Nephron progenitor cell (in vitro differentiated cells): ENCODE measurements at regions not wholly inside any gene's neighbourhood (a gene's known extent, or its start where the extent isn't known, plus 50 kb on each side); places are given as distances from the start of the nearest gene placed in this dataset.

Source experiments
- DNase-seq: peaks from one replicate; pipeline ENCODE4 v3.0.0; 2021
- H3K27ac Mint-ChIP-seq: 2 replicates; pipeline ENCODE4 v1.8.0; 2021; ENCODE audit warnings: mild to moderate bottlenecking, moderate library complexity, mixed read lengths
- H3K27me3 Mint-ChIP-seq: 2 replicates; pipeline ENCODE4 v1.8.0; 2021; ENCODE audit warnings: mild to moderate bottlenecking, low read depth, mixed read lengths; ENCODE audit not compliant: poor library complexity
- H3K36me3 Mint-ChIP-seq: 2 replicates; pipeline ENCODE4 v1.8.0; 2021; ENCODE audit warnings: low read depth, mixed read lengths
- H3K4me1 Mint-ChIP-seq: 2 replicates; pipeline ENCODE4 v1.8.0; 2021; ENCODE audit warnings: mixed read lengths
- H3K4me3 Mint-ChIP-seq: 2 replicates; pipeline ENCODE4 v1.8.0; 2021; ENCODE audit warnings: mild to moderate bottlenecking, moderate library complexity, mixed read lengths
- H3K9me3 Mint-ChIP-seq: 2 replicates; pipeline ENCODE4 v1.8.0; 2021; ENCODE audit warnings: mild to moderate bottlenecking, moderate library complexity, mixed read lengths
- TF ChIP-seq, protein P1 (sequence below): fragments of 200-600 bp; sonication (generic); IDR thresholded peaks from 2 replicates; pipeline ENCODE4 v1.5.0; 2021; ENCODE audit warnings: antibody characterized with exemption

DNA sequence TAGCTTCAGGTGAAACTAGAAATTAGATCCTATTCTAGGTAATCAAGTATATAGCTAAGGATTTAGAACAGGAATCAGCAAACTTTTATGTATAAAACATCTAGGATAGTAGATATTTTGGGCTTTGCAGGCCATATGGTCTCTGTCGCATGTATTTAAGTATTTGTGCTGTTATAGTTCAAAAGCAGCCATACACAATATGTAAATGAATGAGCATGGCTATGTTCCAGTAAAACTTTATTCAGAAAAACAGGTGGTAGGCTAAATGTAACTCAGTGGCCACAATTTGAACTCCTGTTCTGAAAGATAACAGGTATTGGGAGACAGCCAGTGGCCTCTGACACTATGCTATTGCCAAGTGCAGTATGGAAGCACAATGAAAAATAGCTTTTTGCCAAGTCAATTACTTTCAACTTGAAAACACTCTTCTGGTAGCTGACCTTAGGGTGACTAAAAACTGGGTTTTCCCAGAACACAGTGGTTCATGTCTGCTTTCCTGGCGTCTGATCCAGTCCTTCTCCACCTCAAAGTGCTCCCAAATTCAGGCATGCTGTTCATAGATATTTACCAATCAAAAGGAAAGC lies 304.7 kb upstream of the SYT4 start:
- no peak overlapping the region for H3K27ac Mint-ChIP-seq
- no peak overlapping the region for H3K4me3 Mint-ChIP-seq
- DNase-seq = no peak
- TF ChIP-seq, protein P1, sequence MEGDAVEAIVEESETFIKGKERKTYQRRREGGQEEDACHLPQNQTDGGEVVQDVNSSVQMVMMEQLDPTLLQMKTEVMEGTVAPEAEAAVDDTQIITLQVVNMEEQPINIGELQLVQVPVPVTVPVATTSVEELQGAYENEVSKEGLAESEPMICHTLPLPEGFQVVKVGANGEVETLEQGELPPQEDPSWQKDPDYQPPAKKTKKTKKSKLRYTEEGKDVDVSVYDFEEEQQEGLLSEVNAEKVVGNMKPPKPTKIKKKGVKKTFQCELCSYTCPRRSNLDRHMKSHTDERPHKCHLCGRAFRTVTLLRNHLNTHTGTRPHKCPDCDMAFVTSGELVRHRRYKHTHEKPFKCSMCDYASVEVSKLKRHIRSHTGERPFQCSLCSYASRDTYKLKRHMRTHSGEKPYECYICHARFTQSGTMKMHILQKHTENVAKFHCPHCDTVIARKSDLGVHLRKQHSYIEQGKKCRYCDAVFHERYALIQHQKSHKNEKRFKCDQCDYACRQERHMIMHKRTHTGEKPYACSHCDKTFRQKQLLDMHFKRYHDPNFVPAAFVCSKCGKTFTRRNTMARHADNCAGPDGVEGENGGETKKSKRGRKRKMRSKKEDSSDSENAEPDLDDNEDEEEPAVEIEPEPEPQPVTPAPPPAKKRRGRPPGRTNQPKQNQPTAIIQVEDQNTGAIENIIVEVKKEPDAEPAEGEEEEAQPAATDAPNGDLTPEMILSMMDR = no peak
- H3K9me3 Mint-ChIP-seq = no peaks in the 10 kb centered on the region
- peaks cover 19% of the 10 kb centered on the region for H3K4me1 Mint-ChIP-seq
- no peaks in the 10 kb centered on the region for H3K36me3 Mint-ChIP-seq
- peaks cover under 1% of the 10 kb centered on the region for H3K27me3 Mint-ChIP-seq

DNA sequence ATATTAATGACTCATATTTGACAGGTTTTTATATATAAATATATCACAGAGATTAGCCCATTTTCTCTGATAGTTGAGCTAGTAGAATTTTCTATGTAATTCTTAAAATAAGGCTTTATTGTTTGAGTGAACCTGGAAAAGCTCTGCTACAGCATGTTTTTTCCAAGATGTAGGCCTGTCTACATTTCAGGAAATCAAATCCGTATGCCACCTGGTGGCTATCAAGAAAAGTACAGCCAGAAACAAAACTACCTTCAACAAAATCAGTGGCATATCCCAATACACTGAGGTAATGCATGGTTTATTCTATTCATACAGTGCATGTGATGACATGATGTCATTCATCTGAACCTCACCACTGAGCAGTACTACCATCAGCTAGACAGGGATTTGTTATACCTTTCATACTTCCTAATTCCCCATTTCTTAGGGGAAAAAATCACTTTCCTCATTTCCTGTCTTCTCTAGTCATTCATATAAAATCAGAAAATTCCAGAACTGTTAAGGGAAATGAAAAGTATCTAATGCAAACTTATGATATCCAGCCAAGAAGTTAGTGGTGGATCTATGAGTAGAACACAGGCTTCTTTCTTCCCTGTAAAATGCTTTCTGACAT lies 310.4 kb upstream of the SYT4 start:
- no peak for DNase-seq
- TF ChIP-seq, protein P1 = peak; percentile 75
- H3K4me1 Mint-ChIP-seq = no peaks in the 10 kb centered on the region

DNA sequence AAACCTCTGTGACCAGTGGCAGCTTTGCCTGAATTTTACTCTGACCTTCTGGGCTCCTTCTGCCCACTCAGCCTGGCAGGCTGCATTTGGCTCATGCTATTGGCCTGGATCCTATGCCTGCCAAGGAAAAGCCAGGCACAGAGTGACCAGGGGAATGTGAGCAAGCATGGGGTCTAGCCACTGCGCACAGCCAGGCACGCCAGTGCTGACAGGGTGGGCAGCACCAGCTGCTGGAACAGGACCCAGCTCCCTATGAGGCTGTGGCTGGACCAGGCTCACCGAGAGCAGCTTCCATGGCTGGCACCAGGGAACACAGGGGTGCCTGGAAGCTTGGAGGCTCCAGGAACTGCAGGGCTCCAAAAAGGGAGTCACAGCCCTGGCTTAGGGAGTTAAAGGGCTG lies 311.5 kb upstream of the SYT4 start:
- Mint-ChIP-seq H3K9me3 (no peaks in the 10 kb centered on the region), H3K4me3 (no peak overlapping the region), H3K36me3 (no peaks in the 10 kb centered on the region), H3K27ac (no peak overlapping the region), H3K4me1 (no peaks in the 10 kb centered on the region), H3K27me3 (peaks cover 4% of the 10 kb centered on the region)
- DNase-seq = no peak
- TF ChIP-seq, protein P1 = no peak

More for the DNA sequence above, 310.4 kb upstream of the SYT4 start:
- no peaks in the 10 kb centered on the region for H3K9me3 Mint-ChIP-seq
- H3K36me3 Mint-ChIP-seq = no peaks in the 10 kb centered on the region
- peaks cover 4% of the 10 kb centered on the region for H3K27me3 Mint-ChIP-seq
- no peak overlapping the region for H3K4me3 Mint-ChIP-seq
- no peak overlapping the region for H3K27ac Mint-ChIP-seq

DNA sequence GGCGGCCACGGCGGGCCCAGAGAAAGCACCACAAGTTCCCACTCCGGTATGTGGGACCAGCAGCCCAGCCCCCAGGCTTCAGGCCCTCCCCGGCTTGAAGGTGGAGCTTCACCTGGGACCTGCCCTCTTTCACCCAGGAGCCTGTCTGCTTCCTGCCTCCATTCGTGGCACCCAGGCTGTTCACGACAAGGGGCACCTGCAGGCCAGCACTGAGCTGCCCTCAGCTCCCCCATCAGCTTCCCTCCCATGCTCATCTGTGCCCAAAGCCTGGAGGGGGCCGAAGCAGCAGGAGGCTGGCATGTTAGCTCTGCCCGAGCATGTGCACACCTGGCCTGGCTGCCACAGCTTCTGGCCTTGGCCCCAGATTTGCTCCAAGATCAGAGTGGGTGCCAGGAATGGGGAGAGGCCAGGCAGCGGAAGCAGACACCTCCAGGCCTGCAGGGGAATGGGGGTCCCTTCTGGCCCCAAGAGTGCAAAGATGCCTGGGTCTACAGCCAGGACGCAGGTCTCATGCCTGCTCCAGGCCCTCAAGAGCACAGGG lies 312.4 kb upstream of the SYT4 start:
- TF ChIP-seq, protein P1 = no peak
- peaks cover 4% of the 10 kb centered on the region for H3K27me3 Mint-ChIP-seq
- no peaks in the 10 kb centered on the region for H3K4me1 Mint-ChIP-seq
- no peak overlapping the region for H3K4me3 Mint-ChIP-seq
- no peak overlapping the region for H3K27ac Mint-ChIP-seq
- H3K9me3 Mint-ChIP-seq = no peaks in the 10 kb centered on the region
- H3K36me3 Mint-ChIP-seq = no peaks in the 10 kb centered on the region
- DNase-seq = no peak

DNA sequence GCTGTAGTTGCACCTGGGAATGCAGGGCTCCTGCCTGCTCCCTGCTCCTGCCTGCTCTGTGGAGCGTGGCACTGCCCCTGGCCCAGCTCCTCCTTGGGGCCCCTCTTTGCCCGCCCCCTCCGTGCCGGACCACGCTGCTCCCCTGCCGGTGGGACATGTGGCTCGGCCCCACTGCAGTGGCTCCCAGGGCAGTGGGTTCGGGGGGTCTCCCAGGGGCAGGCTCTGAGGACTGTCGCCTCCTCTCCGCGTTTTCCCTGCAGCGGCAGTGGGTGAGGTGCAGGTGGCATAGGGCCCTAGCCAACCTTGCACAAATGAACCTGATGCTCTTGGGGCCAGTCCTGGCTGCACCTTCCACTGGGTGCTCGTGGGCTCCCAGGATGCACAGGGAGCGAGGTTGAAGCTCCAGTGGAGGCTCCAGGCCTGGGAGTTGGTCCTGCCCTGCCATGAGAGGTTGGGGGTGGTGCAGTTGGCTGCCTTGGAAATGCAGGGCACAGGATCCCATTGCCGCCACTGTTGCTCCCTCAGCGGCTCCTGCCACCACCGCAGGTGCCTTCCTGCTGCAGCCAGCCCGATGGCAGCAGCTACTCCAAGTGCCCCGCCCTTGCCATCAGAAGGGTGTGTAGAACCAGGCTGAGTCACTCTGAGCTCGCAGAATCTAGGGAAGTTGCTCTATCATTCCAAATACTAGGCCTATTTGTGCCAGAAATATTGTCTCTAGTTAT lies 313.1 kb upstream of the SYT4 start:
- Mint-ChIP-seq H3K4me3 (no peak overlapping the region), H3K27ac (no peak overlapping the region), H3K27me3 (peaks cover 4% of the 10 kb centered on the region), H3K36me3 (no peaks in the 10 kb centered on the region), H3K9me3 (no peaks in the 10 kb centered on the region), H3K4me1 (no peaks in the 10 kb centered on the region)
- TF ChIP-seq, protein P1 = no peak
- no peak for DNase-seq
